RPMI7951 (cell line): ENCODE measurements at regions not wholly inside any gene's neighbourhood (a gene's known extent, or its start where the extent isn't known, plus 50 kb on each side); places are given as distances from the start of the nearest gene placed in this dataset.
"Not testable (repeated sequence)": the region's sequence is repeated elsewhere in the genome, so short reads cannot be mapped to it uniquely, and the experiment has no call there.

Source experiments
- DNase-seq: peaks from one replicate; pipeline ENCODE4 v3.0.0-alpha.2; 2012; ENCODE audit warnings: low read depth

GRCh38 chr7:83882551-83882950, 233.6 kb upstream of the SEMA3E start:
- DNase-seq: no peak

- DNase-seq: no peak
Observed at GRCh38 chr7:83879063-83879462, 230.1 kb upstream of the SEMA3E start.

GRCh38 chr7:83878614-83879013, 229.7 kb upstream of the SEMA3E start:
- no peak for DNase-seq

GRCh38 chr7:83876593-83876992, 227.7 kb upstream of the SEMA3E start:
- peak; percentile 8 for DNase-seq

- DNase-seq: no peak
Observed at GRCh38 chr7:83873459-83873858, 224.5 kb upstream of the SEMA3E start.

GRCh38 chr7:83872501-83872900, 223.6 kb upstream of the SEMA3E start:
- DNase-seq: no peak

- DNase-seq: no peak
Observed at GRCh38 chr7:83870515-83870914, 221.6 kb upstream of the SEMA3E start.

GRCh38 chr7:83866582-83866981, 217.6 kb upstream of the SEMA3E start:
- DNase-seq: no peak

GRCh38 chr7:83864551-83864950, 215.6 kb upstream of the SEMA3E start:
- no peak for DNase-seq

- no peak for DNase-seq
Observed at GRCh38 chr7:83863906-83864305, 215.0 kb upstream of the SEMA3E start.

GRCh38 chr7:83861876-83862275, 212.9 kb upstream of the SEMA3E start:
- DNase-seq: no peak

GRCh38 chr7:83859827-83860226, 210.9 kb upstream of the SEMA3E start:
- DNase-seq: no peak

GRCh38 chr7:83857691-83858090, 208.8 kb upstream of the SEMA3E start:
- no peak for DNase-seq

GRCh38 chr7:83856094-83856493, 207.2 kb upstream of the SEMA3E start:
- DNase-seq: no peak

- DNase-seq: no peak
Observed at GRCh38 chr7:83852136-83852535, 203.2 kb upstream of the SEMA3E start.

GRCh38 chr7:83851551-83851950, 202.6 kb upstream of the SEMA3E start:
- no peak for DNase-seq

- no peak for DNase-seq
Observed at GRCh38 chr7:83850941-83851340, 202.0 kb upstream of the SEMA3E start.

- no peak for DNase-seq
Observed at GRCh38 chr7:83850125-83850524, 201.2 kb upstream of the SEMA3E start.

- peak; percentile 21 for DNase-seq
Observed at GRCh38 chr7:83849131-83849530, 200.2 kb upstream of the SEMA3E start.

- no peak for DNase-seq
Observed at GRCh38 chr7:83842894-83843293, 194.0 kb upstream of the SEMA3E start.

- no peak for DNase-seq
Observed at GRCh38 chr7:83837683-83838082, 188.7 kb upstream of the SEMA3E start.

- DNase-seq: no peak
Observed at GRCh38 chr7:83836028-83836427, 187.1 kb upstream of the SEMA3E start.

- peak; percentile 3 for DNase-seq
Observed at GRCh38 chr7:83835424-83835823, 186.5 kb upstream of the SEMA3E start.

GRCh38 chr7:83833721-83834120, 184.8 kb upstream of the SEMA3E start:
- not testable (repeated sequence) for DNase-seq

- no peak for DNase-seq
Observed at GRCh38 chr7:83832009-83832408, 183.1 kb upstream of the SEMA3E start.
